Heart right ventricle (tissue), 16 donors: ENCODE measurements at regions not wholly inside any gene's neighbourhood (a gene's known extent, or its start where the extent isn't known, plus 50 kb on each side); places are given as distances from the start of the nearest gene placed in this dataset.

Experiments
- ATAC-seq, 8 donors: fragments of 200-7000 bp; cut with Tn5 transposase; one replicate each; pipeline ENCODE4 v1.9.1; 2020; ENCODE audit warnings: mild to moderate bottlenecking in 8 of 8, moderate library complexity in 8 of 8, moderate number of reproducible peaks in 1 of 8
- DNase-seq, 2 donors: peaks; one replicate each; pipeline ENCODE4 v3.0.0-alpha.2; 2020
- H3K27ac ChIP-seq, 10 donors: fragments of 200-600 bp; sonication (generic) in 2 of 10; one replicate each; pipeline versions ENCODE4 v1.5.0 to v1.8.0; 2020 to 2022; ENCODE audit warnings: mild to moderate bottlenecking in 3 of 10
- H3K27me3 ChIP-seq, 7 donors: fragments of 200-600 bp; one replicate each; pipeline ENCODE4 v1.8.0; 2021 to 2022; ENCODE audit warnings: mild to moderate bottlenecking in 2 of 7
- H3K36me3 ChIP-seq, 9 donors: fragments of 200-600 bp; sonication (generic) in 1 of 9; one replicate each; pipeline versions ENCODE4 v1.5.0 to v1.8.0; 2020 to 2022; ENCODE audit warnings: mild to moderate bottlenecking in 2 of 9
- H3K4me1 ChIP-seq, 9 donors: fragments of 200-600 bp; sonication (generic) in 1 of 9; one replicate each; pipeline versions ENCODE4 v1.5.0 to v1.8.0; 2020 to 2022; ENCODE audit warnings: mild to moderate bottlenecking in 4 of 9
- H3K4me3 ChIP-seq, 10 donors: fragments of 200-600 bp; sonication (generic) in 2 of 10; one replicate each; pipeline versions ENCODE4 v1.5.0 to v1.8.0; 2020 to 2022; ENCODE audit warnings: mild to moderate bottlenecking in 7 of 10, moderate library complexity in 2 of 10
- H3K9me3 ChIP-seq, 11 donors: fragments of 200-600 bp in 10 of 11; sonication (generic) in 2 of 11; one replicate each; pipeline versions ENCODE4 v1.5.0 to v1.8.0; 2013 to 2022; ENCODE audit warnings: mild to moderate bottlenecking in 2 of 11, control low read depth in 1 of 11, moderate library complexity in 1 of 11
- WGBS, 2 donors: extraction: QIAGEN DNeasy Blood & Tissue Kit; methylation state at CpG; one replicate each; pipeline ENCODE4 v1.1.7; 2013; ENCODE audit warnings: inconsistent platforms in 1 of 2; 5-methylcytosine and 5-hydroxymethylcytosine counted together
- intact Hi-C, 10 donors: fragments of 100-400 bp; cut with DNase I; formaldehyde crosslinking; loops; one replicate each; pipeline versions ENCODE4 v1.11.1 to v1.14.2; 2022
- TF ChIP-seq, protein P1 (sequence below), 9 donors: fragments of 200-600 bp; sonication (generic) in 2 of 9; IDR thresholded peaks; one replicate each; pipeline versions ENCODE4 v1.5.0 to v1.8.0; 2021 to 2022; ENCODE audit warnings: antibody characterized with exemption in 9 of 9, mild to moderate bottlenecking in 5 of 9, moderate library complexity in 1 of 9
- donor health status: Arrhythmogenic right ventricular cardiomyopathy.
- donor health status: ischemic (EF 13 %, LVEDD 7.1; RV severe dilation, severe dysfunction).
- donor health status: healthy with polysubstance abuse.
- donor health status: DM: no; HTN: yes; CAD: no.
- donor health status: DM: no; HTN: no; CAD: no.
- donor health status: ischemic (EF 25% LVEDD 6.9; RV normal size, moderate dysfunction).
- donor health status: ischemic (EF 25% LVEDD 5.7; RV mildly dilated, moderate dysfunction).
- donor health status: healthy.
- donor health status: DM: yes; HTN: yes; CAD: no.
- donor health status: Ischemic cardiomyopathy.
- donor health status: ischemic (EF 35%, LVEDD 5.7; RV mildly dilated, moderate dysfunction).
- donor health status: nonischemic (EF 11% LVEDD 7.7; RV severe dilation, severe dysfunction).
- donor health status: DM: yes; HTN: yes; CAD: no.
- donor health status: PGD.
- donor health status: ischemic (EF 29% LVEDD 5.4; RV normal size, mild dysfunction).
- donor health status: nonischemic (EF 23%, LVEDD 6.1; RV moderate dilation, normal function).

DNA sequence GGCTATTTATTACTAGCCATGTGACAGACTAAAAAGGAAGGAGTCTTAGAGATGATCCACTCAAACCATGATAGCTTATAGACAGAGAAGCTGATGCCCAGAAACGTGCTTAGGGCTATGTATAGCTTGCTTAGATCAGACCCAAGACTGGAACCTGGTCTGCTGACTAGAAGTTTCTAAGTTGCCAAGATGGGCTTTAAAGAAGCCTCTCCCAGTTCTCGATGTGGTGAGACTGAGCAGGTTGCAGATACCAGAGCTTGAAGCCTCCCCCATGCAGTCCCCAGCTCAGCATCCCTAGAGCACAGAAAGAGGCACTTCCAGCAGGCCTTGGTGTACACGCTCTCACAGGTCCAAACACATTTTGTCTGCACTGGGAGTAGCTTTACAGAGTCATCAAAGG, 51.1 kb upstream of the ATP10B start:
- intact Hi-C loops, result no loop called here

More for the DNA sequence above, 51.1 kb upstream of the ATP10B start:
- H3K4me1 ChIP-seq, result no peaks in the 10 kb centered on the region
- TF ChIP-seq, protein P1, sequence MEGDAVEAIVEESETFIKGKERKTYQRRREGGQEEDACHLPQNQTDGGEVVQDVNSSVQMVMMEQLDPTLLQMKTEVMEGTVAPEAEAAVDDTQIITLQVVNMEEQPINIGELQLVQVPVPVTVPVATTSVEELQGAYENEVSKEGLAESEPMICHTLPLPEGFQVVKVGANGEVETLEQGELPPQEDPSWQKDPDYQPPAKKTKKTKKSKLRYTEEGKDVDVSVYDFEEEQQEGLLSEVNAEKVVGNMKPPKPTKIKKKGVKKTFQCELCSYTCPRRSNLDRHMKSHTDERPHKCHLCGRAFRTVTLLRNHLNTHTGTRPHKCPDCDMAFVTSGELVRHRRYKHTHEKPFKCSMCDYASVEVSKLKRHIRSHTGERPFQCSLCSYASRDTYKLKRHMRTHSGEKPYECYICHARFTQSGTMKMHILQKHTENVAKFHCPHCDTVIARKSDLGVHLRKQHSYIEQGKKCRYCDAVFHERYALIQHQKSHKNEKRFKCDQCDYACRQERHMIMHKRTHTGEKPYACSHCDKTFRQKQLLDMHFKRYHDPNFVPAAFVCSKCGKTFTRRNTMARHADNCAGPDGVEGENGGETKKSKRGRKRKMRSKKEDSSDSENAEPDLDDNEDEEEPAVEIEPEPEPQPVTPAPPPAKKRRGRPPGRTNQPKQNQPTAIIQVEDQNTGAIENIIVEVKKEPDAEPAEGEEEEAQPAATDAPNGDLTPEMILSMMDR (IDR thresholded peaks at IDR 0.05), result no peak
- H3K4me3 ChIP-seq, result no peak overlapping the region
- 49 to 55% methylated on average over 3 of the region's 3 CpGs for WGBS, 2 donors
- H3K27ac ChIP-seq, result no peak overlapping the region
- H3K9me3 ChIP-seq, result peaks cover 0 to 4% (median 0%) of the 10 kb centered on the region in 11 donors
- DNase-seq (no peak), ATAC-seq (no peak)
- no peaks in the 10 kb centered on the region for H3K36me3 ChIP-seq
- peaks cover 0 to 5% (median 0%) of the 10 kb centered on the region in 7 donors for H3K27me3 ChIP-seq
